AG09309 (cell line): ENCODE measurements at regions not wholly inside any gene's neighbourhood (a gene's known extent, or its start where the extent isn't known, plus 50 kb on each side); places are given as distances from the start of the nearest gene placed in this dataset.

Experiments
- DNase-seq: peaks from one replicate; pipeline ENCODE4 v3.0.0-alpha.2; 2010; ENCODE audit warnings: low read depth
- H3K4me3 ChIP-seq: 2 replicates; pipeline ENCODE4 v1.5.1; 2011; ENCODE audit warnings: mild to moderate bottlenecking, low read depth, low read length, moderate library complexity; ENCODE audit not compliant: control insufficient read depth
- CTCF ChIP-seq: IDR thresholded peaks from 2 replicates; pipeline ENCODE4 v1.5.1; 2011; ENCODE audit warnings: mild to moderate bottlenecking, low read depth, low read length, inconsistent platforms; ENCODE audit not compliant: insufficient read depth, control insufficient read depth; ENCODE audit errors: missing control alignments

- DNase-seq, result no peak
- TF ChIP-seq CTCF, result no peak
- no peak overlapping the region for H3K4me3 ChIP-seq
Measured at GRCh38 chr2:221792971-221793521, 220.9 kb upstream of the EPHA4 start.

- H3K4me3 ChIP-seq, result no peak overlapping the region
- no peak for DNase-seq
- TF ChIP-seq CTCF, result no peak
Measured at GRCh38 chr2:221791844-221792243, 219.7 kb upstream of the EPHA4 start.

DNA sequence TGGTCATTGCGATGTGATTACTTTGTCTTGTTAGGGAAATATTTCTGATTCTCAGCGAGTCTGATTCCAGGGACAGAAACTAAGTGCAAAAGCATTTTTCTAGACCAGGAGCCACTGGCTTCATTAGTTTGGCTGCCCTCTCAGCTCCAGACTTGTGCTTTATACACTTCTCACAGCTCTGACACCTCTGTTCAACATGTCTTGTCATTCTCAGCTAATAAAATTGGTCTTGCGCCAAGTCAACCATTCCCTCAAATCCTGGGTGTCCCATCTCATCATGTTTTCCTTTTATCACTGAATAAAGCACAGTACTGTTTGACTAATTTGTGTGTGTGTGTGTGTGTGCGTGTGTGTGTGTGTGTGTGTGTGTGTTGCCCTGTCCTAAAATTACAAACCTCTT is 215.5 kb upstream of the EPHA4 start:
- no peak for TF ChIP-seq CTCF
- no peak for DNase-seq
- no peak overlapping the region for H3K4me3 ChIP-seq

DNA sequence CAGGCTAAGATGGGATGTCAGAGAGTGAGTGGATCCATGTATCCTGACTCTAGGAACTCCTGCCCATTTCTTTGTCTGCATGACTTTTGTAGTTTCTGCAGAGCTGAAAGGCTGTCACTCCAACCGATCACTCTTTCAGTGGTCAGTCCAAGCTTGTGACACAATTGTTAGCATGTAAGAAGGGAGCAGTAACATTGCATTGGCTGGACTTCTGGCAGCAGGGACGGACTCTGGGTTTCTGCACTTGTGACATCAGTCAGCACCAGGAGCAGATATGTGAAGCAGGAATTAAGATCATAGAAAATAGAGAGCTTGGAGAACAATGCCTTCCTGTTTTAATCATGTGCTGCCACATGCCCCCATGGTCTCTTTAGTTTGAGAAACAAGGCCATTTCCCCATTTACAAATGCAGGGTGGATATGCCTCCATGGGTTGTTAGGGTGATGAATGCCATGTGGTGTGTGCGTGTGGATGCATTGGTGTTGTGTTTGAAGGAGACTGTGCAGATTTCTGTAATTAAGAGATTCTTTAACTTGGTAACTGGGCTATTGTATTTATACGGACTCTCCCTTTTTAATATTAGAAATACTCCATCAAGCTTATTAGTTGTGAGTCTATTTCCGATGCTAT is 214.3 kb upstream of the EPHA4 start:
- no peak overlapping the region for H3K4me3 ChIP-seq

GRCh38 chr2:221780281-221780688 is 208.2 kb upstream of the EPHA4 start:
- TF ChIP-seq CTCF, result no peak
- no peak for DNase-seq
- no peak overlapping the region for H3K4me3 ChIP-seq

More for the DNA sequence above, 214.3 kb upstream of the EPHA4 start:
- DNase-seq, result no peak
- TF ChIP-seq CTCF, result no peak

- DNase-seq, result no peak
- TF ChIP-seq CTCF, result no peak
- no peak overlapping the region for H3K4me3 ChIP-seq
Measured at GRCh38 chr2:221779614-221780067, 207.5 kb upstream of the EPHA4 start.
